WTC11 (cell line): ENCODE measurements at regions not wholly inside any gene's neighbourhood (a gene's known extent, or its start where the extent isn't known, plus 50 kb on each side); places are given as distances from the start of the nearest gene placed in this dataset.
"Not testable (repeated sequence)": the region's sequence is repeated elsewhere in the genome, so short reads cannot be mapped to it uniquely, and the experiment has no call there.

Experiments used
- ATF1 ChIP-seq: sonication (generic); formaldehyde crosslinking; IDR thresholded peaks from 2 replicates; pipeline ENCODE4 v1.8.1; 2023; ENCODE audit warnings: mild to moderate bottlenecking, moderate library complexity, missing genetic modification reagents
- CTCF ChIP-seq: fragments of 200-600 bp; IDR thresholded peaks from 2 replicates; pipeline ENCODE4 v1.8.0; 2022; ENCODE audit warnings: antibody characterized with exemption
- ESRRA ChIP-seq: sonication (generic); formaldehyde crosslinking; IDR thresholded peaks from 2 replicates; pipeline ENCODE4 v1.8.1; 2022; ENCODE audit warnings: mild to moderate bottlenecking, missing genetic modification reagents, borderline replicate concordance
- ETV6 ChIP-seq: sonication (generic); formaldehyde crosslinking; IDR thresholded peaks from 2 replicates; pipeline ENCODE4 v1.8.1; 2022; ENCODE audit warnings: mild to moderate bottlenecking, missing genetic modification reagents
- NR3C1 ChIP-seq: sonication (generic); formaldehyde crosslinking; conservative IDR thresholded peaks from 2 replicates; pipeline ENCODE4 v1.8.1; 2023; ENCODE audit warnings: low read depth, mild to moderate bottlenecking, missing genetic modification reagents
- PRDM15 ChIP-seq: sonication (generic); formaldehyde crosslinking; IDR thresholded peaks from 2 replicates; pipeline ENCODE4 v1.8.0; 2022; ENCODE audit warnings: missing genetic modification reagents
- USF2 ChIP-seq: sonication (generic); formaldehyde crosslinking; IDR thresholded peaks from 2 replicates; pipeline ENCODE4 v1.8.1; 2023; ENCODE audit warnings: mild to moderate bottlenecking, missing genetic modification reagents, moderate library complexity

- TF ChIP-seq CTCF; ATF1 (CRISPR knock-in tag); NR3C1 (CRISPR knock-in tag); USF2; PRDM15; ESRRA (CRISPR knock-in tag); ETV6 (CRISPR knock-in tag): not testable (repeated sequence)
Observed at GRCh38 chr3:16077681-16078080, 96.8 kb upstream of the GALNT15 start.
